GM21381 (cell line): ENCODE measurements at regions not wholly inside any gene's neighbourhood (a gene's known extent, or its start where the extent isn't known, plus 50 kb on each side); places are given as distances from the start of the nearest gene placed in this dataset.

Experiments
- ATAC-seq: cut with Tn5 transposase; IDR thresholded peaks from one replicate; pipeline ENCODE4 v1.9.1; 2021; ENCODE audit warnings: mild to moderate bottlenecking, moderate library complexity; ENCODE audit not compliant: unreplicated experiment

GRCh38 chr3:73727117-73727821, 102.5 kb upstream of the PDZRN3 start:
- no peak for ATAC-seq

- no peak for ATAC-seq
Measured at GRCh38 chr3:73723596-73723995, 98.9 kb upstream of the PDZRN3 start.

- ATAC-seq, result no peak
Measured at GRCh38 chr3:73719861-73720260, 95.1 kb upstream of the PDZRN3 start.

- ATAC-seq, result no peak
Measured at GRCh38 chr3:73719413-73719851, 94.7 kb upstream of the PDZRN3 start.

DNA sequence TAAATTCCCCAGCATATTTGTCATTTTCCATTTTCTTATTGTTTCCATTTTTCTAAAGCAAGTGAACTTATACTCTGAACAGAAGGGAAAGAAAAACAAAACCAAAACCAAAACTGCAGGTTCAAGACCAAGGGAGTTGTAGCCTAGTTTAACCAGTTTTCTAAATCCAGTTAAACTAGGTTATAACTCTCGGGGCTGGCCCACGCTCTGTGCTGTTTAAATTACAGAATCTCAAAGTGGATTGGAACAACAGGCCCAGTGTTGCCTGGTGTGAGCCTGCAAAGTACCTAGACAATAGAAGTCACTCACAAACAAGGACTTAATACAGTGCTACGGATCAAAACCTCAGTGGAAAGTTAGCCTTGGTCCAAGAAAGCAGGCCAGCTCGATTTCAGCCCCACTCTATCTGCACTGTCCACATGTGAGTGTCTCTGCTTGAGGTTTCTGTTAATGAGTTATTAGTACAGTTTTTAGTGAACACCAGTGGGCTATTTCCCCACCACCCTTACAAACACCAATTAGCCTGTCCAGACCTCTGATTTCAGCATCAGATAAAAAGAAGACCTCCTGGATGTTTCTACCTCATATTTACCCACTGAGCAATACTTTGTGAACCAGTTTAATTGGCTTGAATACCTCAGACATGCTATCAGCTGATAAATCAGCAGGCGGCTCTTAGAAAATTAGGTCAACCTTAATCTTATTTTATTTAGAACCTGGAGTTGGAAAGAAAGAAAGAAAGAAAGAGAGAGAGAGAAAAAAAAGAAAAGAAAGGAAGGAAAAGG, 93.8 kb upstream of the PDZRN3 start:
- no peak for ATAC-seq

DNA sequence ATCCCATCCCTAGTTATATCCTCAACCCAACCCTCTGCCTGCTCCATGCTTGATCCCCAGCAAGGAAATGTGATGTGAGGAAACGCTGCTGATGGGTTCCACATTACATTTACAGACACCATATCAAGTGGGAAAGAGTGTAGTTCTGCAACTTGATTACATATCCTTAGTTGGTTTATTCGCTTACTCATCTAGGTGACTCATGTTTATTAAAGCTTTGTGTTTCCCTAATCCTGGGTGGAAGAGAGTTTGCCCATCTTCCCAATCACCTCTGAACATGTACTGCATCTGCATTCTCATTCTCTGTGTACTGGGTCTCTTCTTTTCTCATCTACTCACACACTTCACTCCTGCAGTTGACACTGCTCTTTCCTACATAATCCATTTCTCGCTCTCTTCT, 91.7 kb upstream of the PDZRN3 start:
- no peak for ATAC-seq

- ATAC-seq, result no peak
Measured at GRCh38 chr3:73710340-73710739, 85.6 kb upstream of the PDZRN3 start.

DNA sequence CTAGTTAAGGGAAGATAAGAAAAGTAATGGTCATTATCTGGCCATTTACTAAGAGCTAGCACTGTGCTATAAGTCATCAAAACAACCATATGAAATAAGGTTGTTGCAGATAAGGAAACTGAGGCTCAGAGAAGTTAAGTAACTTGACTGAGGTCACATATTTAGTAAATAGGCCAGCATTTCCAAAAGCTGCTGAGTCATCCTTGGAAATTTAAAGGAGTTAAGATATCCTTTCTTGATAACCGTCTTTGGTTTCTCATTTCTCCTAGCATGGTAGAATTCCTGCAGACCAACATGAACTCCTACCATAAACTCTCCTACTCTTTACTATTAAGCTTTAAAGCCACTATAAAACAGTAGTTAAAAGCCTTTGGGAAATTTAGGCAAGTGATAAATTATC, 85.0 kb upstream of the PDZRN3 start:
- ATAC-seq, result no peak

- ATAC-seq, result no peak
Measured at GRCh38 chr3:73708956-73709355, 84.2 kb upstream of the PDZRN3 start.

DNA sequence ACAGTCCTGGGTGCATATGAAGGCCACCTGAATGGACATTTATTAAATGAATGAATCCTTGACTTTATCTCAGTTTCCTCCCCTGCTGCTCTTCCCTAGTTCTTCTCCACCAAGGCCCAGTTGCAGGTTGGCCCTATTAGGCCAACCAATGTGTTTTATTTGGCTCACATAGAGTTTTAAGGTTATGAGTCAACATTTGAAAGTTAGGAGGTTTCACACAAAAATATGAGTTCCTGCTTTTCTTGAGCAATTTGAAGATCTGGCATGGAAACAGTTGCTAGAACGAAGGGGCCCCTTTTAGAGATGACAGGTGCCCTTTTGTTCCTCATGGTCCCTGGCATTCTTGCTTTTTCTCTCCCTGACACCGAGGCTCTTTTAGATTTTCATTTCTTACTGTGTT, 83.0 kb upstream of the PDZRN3 start:
- ATAC-seq, result no peak

GRCh38 chr3:73706771-73707170, 82.0 kb upstream of the PDZRN3 start:
- ATAC-seq, result no peak

DNA sequence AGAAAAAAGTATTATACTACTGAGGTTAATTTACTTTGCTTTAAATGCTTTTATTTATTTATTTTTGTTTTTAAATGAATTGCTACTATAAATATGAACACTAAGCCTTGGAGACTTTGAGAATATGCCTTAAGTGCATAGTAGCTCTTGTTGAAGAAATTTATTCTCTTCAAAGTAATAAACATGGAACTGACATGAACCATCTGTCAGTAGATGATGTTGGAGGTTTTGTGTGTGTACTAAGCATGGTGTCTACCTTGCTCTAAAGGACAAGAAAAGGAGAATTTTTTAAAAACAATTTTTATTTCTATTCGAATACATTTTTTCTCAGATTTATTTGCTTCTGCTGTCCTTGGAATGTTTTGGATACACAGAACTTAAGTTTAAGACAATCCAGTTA, 81.1 kb upstream of the PDZRN3 start:
- no peak for ATAC-seq

DNA sequence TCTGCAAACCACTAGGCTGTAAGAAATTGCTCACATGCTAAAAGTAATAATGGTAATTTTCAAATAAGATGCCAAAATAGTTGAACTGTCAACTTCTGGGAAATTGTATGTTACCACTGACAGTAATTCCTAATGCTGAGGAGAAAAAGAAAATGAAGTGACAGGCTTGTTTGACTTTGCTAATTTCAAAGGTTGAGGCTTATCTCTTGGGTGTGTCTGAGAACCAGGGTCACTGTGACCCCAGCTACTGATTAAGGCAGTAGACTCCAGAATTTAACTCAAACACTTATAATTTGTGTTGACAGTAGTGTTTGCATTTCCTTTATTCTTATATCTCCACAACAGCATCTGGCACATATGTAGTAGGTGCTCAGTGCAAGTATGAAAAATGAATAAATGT, 74.6 kb upstream of the PDZRN3 start:
- no peak for ATAC-seq

DNA sequence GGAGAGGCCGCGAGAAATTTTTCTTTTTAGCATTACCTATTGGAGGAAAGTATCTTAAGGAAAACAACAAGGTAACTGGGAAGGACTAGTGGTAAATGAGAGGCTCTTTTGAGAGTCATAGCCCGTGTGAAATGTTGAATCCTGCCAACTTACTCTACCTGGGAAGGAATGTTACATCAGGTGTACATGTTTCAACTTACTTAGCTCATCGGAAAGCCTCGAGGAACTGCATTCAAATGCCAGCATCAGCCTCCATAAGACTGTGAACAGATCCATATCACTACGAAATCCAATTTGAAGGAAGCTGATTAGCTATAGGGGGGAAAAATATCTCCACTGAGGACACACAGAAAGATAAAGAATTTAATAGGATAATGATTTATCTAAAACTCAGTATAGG, 72.3 kb upstream of the PDZRN3 start:
- ATAC-seq, result no peak

DNA sequence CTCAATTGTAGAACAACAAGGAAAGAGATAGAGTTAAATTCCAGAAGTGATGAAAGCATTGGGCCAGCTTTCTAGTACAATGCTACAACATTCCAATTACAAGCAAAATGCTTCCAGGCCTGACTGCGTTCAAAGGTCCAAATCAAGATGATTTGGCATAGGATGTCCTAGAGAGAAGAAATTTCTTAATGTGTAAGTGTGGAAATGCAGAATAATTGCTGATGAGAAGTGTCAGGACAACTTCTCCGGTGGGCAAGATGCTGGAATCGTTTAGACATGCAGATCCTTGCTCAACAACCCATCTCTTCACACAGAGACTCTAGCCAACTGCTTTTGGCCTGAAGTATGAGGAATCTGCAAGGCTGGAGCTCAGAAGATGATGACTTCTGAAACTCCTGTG, 71.1 kb upstream of the PDZRN3 start:
- ATAC-seq, result no peak

DNA sequence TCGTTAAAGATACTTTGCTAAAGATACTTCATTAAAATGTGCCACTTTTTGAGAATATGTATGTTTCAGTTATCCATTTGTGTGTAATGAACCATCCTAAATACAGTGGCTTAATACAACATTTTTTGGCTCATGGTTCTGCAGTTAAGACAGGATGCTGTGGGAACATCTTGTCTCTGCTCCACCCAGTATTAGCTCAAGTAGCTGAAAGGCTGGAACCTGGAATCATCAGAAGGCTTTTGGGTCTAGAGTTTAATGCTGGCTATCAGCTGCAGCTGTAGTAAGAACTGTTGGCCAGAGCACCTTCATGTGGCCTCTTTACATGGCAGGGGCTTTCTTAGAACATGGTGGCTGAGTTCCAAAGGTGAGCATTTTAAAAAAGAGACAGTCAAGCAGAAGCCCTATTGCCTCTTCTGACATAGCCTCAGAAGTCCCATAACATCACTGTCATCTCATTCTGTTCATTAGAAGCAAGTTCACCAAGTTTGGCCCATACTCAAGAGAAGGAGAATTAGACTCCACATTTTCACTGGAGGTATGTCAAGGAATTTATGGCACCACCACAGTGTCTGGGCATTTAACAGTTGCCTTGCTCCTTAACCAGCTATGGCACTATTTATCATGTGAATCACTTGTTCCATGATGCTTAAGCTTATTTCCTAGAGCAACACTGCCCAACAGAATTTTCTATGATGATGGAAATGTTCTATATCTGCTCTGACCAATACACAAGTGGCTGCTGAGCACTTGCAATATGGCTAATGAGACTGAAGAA, 70.4 kb upstream of the PDZRN3 start:
- ATAC-seq, result no peak

DNA sequence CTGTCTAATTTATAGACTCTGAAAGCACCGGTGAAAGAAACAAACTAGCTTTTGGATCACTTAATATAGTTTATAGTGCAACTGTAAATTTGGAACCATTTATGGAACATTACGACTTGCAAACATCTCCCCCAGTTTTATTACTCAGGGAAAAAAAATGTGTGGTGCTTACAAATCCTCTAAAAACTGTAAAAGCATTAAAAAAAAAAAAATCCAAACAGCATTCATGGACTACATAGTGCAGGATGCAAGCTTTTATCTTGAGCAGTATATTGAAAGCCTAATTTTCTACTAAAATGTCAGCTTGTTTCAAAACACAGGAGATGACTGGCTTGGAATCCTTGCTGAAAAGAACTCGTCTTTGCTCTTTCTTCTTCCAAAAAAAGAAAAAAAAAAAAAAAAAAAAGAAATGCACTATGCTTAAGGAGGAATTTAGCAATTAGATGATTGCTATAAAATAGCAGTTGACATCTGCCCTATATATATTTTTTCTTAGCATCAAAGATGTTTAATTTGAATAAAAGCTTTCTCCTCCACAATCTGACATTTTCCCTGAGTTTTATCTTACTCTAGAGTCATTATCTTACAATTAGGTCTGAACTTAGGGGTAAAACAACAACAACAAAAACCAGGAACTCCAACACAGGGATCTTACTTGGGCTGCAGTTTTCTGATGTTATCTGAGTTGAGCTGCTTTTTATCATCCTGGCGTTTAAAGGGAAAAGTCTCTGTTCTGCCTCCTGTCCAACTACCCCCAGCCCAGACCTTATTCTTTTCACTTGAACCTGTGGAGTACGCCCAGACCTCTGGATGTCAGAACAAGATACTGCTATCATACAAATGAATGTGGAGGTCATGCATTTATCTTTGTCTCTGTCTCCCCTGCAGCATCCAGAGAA, 62.6 kb upstream of the PDZRN3 start:
- ATAC-seq, result no peak

DNA sequence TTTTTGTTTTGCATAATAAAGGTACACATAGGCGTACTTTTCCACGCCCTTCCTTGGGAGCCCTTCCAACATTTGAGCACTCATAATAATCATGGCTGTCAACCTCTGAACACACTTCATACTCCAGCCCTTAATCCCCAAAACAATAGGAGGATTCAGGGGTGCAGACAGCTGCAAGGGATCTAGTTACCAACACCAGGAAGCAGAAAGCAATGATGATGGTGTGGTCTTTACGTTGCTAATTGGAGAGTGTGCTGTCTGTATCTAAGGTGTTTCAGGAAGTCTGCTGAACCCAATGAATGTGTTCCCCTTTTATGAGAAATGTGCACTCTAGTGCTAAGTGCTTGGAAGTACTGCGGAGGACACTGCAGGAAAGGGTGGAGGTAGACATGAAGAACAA, 60.3 kb upstream of the PDZRN3 start:
- ATAC-seq, result no peak

- no peak for ATAC-seq
Measured at GRCh38 chr3:73683706-73684105, 59.0 kb upstream of the PDZRN3 start.

DNA sequence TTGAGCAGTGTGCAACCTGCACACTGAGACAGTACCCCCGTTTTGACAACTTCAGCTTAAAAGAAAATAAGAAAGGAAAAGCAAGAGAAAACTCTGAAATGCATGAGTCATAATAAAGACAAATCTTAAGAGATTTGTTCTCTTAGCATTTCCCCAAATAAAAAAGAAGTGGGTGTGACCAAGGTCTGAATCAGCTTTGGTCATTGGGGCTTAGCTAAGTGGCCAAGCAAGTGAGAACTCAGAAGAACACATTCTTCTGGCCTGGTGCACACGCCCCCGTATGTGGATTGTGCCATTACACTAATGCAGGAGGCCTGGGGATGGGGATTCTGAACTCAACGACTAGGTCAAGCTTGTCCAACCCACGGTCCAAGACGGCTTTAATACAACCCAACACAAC, 56.9 kb upstream of the PDZRN3 start:
- ATAC-seq, result no peak

DNA sequence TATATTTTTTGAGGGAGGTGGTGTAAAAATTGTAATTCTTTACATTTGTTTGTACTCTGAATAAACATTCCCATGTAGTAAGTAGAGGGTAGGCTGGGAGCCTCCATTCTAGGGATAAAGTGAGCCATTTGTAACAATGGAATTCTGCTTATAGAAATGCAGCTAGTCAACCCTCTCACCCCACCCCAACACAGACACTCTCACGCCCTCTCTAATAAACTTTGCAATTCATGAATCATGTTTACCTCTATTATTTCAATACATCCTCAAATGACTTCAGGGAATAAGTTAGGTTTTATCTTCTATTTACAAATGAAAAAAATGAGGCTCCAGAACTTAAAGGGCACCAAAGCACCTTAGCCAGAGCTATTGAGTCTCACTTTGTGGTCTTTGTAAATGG, 56.5 kb upstream of the PDZRN3 start:
- no peak for ATAC-seq
